Hematopoietic multipotent progenitor cell treated with erythropoietin and hydrocortisone succinate and interleukin-3 and kit ligand, for 6 days (in vitro differentiated cells): ENCODE measurements at regions not wholly inside any gene's neighbourhood (a gene's known extent, or its start where the extent isn't known, plus 50 kb on each side); places are given as distances from the start of the nearest gene placed in this dataset.

Experiments used
- DNase-seq: peaks from one replicate; pipeline ENCODE4 v3.0.0-alpha.2; 2015

- DNase-seq, result no peak
Measured at GRCh38 chr7:22586101-22586785, 86.3 kb upstream of the STEAP1B start.

DNA sequence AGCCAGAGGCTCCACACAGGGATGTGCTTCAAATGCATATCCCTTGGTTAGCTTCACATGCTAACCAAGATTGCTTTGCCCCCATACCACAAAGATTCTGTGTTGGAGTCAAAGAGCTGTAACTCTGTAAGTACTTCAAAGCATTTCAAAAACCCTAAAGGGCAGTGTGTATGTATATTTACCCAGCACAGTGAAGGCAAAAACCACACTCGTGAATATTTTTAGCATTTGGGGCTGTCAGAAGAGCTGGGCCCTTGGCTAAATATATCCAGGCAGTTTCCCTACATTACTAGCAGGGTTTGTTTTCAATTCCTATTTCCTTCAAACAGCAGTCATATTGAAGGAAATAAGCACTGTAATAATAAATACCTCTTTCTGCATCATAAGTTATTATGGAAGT, 84.2 kb upstream of the STEAP1B start:
- no peak for DNase-seq

GRCh38 chr7:22582863-22583622, 83.1 kb upstream of the STEAP1B start:
- DNase-seq, result no peak

DNA sequence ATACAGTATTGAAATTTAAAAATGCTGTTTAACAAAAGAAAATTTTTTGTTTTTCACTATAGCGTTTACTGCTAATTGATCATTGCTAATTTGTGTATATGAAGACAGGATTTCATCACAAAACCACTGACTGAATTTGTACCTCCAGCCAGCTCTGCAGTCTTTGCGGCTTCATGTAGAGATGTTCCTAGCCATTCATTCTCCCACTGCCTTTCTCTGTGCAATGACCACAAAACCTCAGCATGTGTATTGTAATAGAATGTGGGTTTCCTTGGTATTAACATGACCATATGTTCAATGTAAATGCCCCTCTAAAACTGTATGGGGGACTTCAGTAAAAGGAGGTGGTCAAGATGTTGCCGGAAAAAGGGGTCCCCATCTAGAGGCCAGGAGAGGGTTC, 81.1 kb upstream of the STEAP1B start:
- DNase-seq, result peak; percentile 58

GRCh38 chr7:22579961-22580360, 80.0 kb upstream of the STEAP1B start:
- no peak for DNase-seq

GRCh38 chr7:22578007-22578733, 78.2 kb upstream of the STEAP1B start:
- no peak for DNase-seq

DNA sequence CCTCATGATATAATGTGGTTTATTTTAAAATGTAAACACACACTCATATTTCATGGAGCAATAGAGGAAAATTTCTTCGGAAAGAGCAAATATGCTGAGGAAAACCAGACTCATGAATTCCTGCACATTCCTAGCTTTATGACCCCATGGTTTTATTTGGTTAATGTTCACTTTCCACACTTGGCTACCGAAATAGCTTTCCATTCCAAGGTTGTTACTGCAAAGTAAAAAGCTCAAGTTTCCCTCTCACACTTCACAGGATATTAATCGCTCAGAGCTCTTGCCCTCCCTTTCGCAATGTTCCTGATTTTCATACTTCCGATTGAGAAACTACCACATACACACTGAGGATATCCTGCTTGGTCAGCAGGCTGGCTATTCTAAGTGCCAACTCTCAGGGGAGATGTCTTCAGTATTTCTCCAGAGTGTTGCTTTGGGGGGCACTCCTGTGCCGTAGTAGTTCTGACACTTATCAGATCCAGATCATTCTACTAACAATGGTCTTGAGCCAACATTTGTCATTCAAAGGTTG, 77.5 kb upstream of the STEAP1B start:
- DNase-seq, result peak; percentile 54

- no peak for DNase-seq
Measured at GRCh38 chr7:22576612-22577469, 76.9 kb upstream of the STEAP1B start.

DNA sequence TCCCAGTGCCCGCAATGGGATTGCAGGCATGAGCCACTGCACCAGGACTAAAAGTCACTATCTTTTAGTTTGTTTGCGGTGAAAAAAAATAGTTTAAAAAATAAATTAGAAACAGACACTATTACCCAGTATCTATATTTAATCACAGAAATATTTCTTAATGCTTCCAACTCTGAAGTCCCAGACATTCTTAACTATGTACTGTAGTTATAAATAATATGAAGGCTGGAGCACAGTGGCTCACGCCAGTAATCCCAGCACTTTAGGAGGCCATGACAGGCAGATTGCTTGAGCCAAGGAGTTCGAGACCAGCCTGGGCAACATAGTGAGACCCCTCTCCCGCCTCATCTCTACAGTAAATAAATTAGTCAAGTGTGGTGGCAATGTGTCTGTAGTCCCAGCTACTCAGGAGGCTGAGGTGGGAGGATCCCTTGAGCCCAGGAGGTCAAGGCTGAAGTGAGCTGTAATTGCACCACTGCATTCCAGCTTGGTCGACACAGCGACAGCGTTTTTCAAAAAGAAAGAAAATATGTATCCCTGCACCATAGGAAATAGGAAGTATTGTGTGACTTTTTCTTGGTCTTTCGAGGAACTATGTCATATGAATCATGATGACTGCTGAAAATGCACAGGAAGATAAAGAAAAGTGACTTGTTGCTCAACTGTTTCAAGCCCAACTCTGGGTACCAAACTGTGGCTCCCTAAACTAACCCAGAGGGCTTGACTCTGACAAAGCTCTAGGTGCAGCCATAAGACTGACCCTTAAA, 74.9 kb upstream of the STEAP1B start:
- DNase-seq, result peak; percentile 13

GRCh38 chr7:22572937-22573336, 72.9 kb upstream of the STEAP1B start:
- DNase-seq, result no peak

- no peak for DNase-seq
Measured at GRCh38 chr7:22572292-22572691, 72.3 kb upstream of the STEAP1B start.

GRCh38 chr7:22571766-22572165, 71.8 kb upstream of the STEAP1B start:
- no peak for DNase-seq

DNA sequence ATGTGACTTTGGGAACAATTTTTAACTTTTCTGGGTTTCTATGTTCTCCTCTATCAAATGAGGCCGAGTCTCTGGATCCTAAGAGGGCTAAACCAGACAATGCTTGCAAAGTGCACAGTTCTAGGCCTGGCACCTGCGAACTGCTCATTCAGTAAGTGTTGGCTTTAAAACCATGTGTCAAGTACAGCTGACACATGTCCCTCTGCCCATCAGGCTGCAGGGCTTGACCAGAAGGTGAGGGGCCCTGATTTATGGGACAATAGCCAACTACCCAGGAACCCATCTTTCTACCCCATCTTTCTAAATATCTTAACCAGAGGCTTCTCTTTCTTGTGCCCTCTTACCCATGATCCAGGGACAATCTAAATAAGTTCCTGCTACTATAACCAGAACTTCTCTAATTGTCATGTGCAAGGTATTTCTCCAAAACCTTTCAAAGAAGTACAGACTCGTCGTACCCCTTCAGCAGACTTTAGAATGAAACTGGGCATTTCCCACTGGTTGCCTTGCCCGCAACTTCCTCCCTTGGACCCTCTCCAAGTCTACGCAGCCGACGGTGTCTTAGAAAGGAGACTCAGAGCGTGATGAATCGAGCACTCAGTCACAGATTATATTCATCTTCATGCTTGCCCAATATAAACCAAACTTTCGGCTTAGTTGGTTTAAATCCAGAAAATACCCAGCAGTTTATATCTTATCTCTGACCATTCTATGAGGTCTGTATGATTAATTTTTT, 69.8 kb upstream of the STEAP1B start:
- peak; percentile 38 for DNase-seq

- DNase-seq, result no peak
Measured at GRCh38 chr7:22566592-22566991, 66.6 kb upstream of the STEAP1B start.

DNA sequence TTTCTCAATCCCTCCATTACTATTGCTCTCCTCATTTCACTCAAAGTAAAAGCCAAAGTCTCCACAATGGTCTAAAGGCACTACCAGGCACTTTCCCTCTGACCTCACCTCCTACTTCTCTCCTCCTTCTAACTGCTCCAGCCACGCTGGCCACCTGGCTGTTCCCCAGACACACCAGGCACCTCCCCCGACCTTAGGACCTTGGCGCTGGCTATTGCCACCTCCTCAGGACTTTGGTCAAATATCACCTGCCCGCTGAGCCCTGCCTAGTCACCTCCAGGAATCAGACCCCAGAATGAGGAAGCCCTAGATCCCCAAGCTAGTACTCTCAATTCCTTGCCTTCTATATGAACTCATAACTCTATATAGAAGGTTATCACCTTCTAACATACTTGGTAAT, 66.2 kb upstream of the STEAP1B start:
- DNase-seq, result no peak

DNA sequence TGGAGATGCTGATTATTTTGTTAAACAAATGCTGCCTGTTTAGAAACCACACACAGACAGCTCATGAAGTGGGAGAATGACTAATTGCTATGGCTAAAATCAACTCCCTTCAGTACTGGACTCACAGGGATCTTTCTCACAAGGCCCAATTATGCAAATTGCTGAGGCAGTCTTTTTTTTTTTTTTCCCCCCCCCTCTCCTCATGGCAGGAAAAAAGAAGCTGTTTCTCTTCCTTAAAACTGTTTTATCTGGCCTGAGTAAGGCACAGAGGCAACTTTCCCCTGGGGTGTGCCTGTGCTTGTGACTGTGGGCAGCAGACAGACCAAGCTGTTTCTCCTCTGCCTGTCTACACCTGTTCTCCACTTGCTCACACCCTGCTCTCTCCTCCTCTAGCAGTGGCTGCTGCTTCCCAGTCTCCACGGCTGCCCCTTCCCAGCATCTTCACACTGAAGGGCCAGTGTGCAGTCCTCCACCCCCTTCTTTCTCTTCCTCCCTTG, 65.4 kb upstream of the STEAP1B start:
- no peak for DNase-seq

DNA sequence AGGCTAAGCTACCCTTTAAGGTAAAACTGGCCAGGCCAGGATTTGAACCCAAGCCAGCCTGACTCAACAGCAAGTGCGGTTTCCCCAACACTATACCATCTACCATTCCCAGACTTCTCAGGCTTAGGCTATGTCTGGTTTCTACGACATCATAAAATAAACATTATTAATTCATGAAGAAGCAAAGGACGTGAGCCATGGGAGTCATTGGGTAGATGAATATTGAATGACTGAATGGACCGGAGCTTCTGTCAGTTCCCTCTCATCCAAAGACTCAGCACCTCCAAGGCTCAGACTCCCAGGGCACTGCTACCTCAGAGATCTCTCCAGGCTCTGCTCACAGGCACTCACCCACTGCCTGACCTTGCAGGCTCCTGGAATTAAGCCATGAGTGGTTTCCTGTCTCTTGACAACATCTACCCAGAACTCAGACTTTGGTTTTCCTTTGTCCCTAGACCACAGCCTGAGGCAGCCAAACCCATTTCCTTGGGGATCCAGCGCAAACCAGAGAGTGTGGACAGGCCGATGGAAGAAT, 64.6 kb upstream of the STEAP1B start:
- DNase-seq, result no peak

GRCh38 chr7:22563621-22564241, 63.7 kb upstream of the STEAP1B start:
- DNase-seq, result no peak

DNA sequence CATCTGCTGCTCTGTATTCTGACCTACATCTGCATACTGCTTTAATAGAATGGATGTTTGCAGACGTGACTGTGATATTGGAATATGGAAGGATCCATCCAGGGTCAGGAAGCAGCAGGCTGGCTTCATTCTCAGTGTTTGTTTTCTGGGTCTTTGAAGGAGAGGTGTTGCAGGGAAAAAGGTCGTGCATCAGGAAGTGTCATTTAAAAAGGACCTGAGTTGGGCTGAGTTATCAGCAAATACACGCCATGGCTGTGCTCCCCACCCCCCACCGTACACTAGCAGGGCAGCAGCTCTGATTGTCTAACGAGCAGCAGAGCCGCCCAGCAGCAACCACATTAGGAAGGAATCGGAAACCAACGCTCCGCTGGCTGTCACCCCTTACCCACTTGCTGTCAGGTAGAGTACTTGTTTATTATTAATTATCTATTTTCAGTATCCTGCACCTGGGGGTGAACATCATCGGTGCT, 63.1 kb upstream of the STEAP1B start:
- no peak for DNase-seq
